Mesendoderm (in vitro differentiated cells): ENCODE measurements at regions not wholly inside any gene's neighbourhood (a gene's known extent, or its start where the extent isn't known, plus 50 kb on each side); places are given as distances from the start of the nearest gene placed in this dataset.
"Not testable (repeated sequence)": the region's sequence is repeated elsewhere in the genome, so short reads cannot be mapped to it uniquely, and the experiment has no call there.

Source experiments
- DNase-seq: peaks from one replicate; pipeline ENCODE4 v3.0.0; 2013
- H2AK5ac ChIP-seq: 2 replicates; pipeline ENCODE4 v1.6.1; 2013; ENCODE audit warnings: low read length, inconsistent platforms
- H2BK120ac ChIP-seq: 2 replicates; pipeline ENCODE4 v1.6.1; 2013; ENCODE audit warnings: low read depth, mild to moderate bottlenecking, low read length, moderate library complexity, mixed read lengths
- H2BK15ac ChIP-seq: replicated peaks from 2 replicates; pipeline ENCODE4 v1.6.1; 2013; ENCODE audit warnings: low read depth, mild to moderate bottlenecking, moderate library complexity
- H2BK5ac ChIP-seq: 2 replicates; pipeline ENCODE4 v1.6.1; 2013; ENCODE audit warnings: low read length, inconsistent platforms
- H3K18ac ChIP-seq: 2 replicates; pipeline ENCODE4 v1.6.1; 2013; ENCODE audit warnings: mild to moderate bottlenecking, low read length, mixed read lengths
- H3K23ac ChIP-seq: one replicate; pipeline ENCODE4 v1.6.1; 2013; ENCODE audit warnings: low read length
- H3K27ac ChIP-seq: 2 replicates; pipeline ENCODE4 v1.5.1; 2013; ENCODE audit warnings: low read depth, mild to moderate bottlenecking, inconsistent platforms, low read length, moderate library complexity
- H3K27me3 ChIP-seq: 2 replicates; pipeline ENCODE4 v1.6.1; 2013; ENCODE audit warnings: low read length, control low read depth, mild to moderate bottlenecking, inconsistent platforms; ENCODE audit not compliant: insufficient read depth, poor library complexity
- H3K36me3 ChIP-seq: 2 replicates; pipeline ENCODE4 v1.6.1; 2013; ENCODE audit warnings: low read length, inconsistent platforms; ENCODE audit not compliant: control insufficient read depth, insufficient read depth
- H3K4ac ChIP-seq: one replicate; pipeline ENCODE4 v1.6.1; 2013; ENCODE audit warnings: low read depth, mild to moderate bottlenecking, low read length, moderate library complexity
- H3K4me1 ChIP-seq: 2 replicates; pipeline ENCODE4 v1.6.1; 2013; ENCODE audit warnings: low read depth, low read length, inconsistent platforms; ENCODE audit not compliant: control insufficient read depth
- H3K4me2 ChIP-seq: 2 replicates; pipeline ENCODE4 v1.6.1; 2013; ENCODE audit warnings: low read length
- H3K4me3 ChIP-seq: 2 replicates; pipeline ENCODE4 v1.5.1; 2013; ENCODE audit warnings: mild to moderate bottlenecking, low read length
- H3K56ac ChIP-seq: one replicate; pipeline ENCODE4 v1.6.1; 2013; ENCODE audit warnings: low read length
- H3K79me1 ChIP-seq: 2 replicates; pipeline ENCODE4 v1.6.1; 2013; ENCODE audit warnings: low read length, inconsistent platforms
- H3K79me2 ChIP-seq: 2 replicates; pipeline ENCODE4 v1.6.1; 2013; ENCODE audit warnings: mild to moderate bottlenecking, low read length; ENCODE audit not compliant: control insufficient read depth, insufficient read depth
- H3K9ac ChIP-seq: 2 replicates; pipeline ENCODE4 v1.6.1; 2013; ENCODE audit warnings: low read length, inconsistent platforms
- H4K5ac ChIP-seq: one replicate; pipeline ENCODE4 v1.6.1; 2013; ENCODE audit warnings: low read length
- H4K8ac ChIP-seq: one replicate; pipeline ENCODE4 v1.6.1; 2013; ENCODE audit warnings: low read depth, mild to moderate bottlenecking, control low read depth, low read length, moderate library complexity
- WGBS: extraction: QIAGEN DNeasy Blood & Tissue Kit; methylation state at CpG from one replicate; pipeline ENCODE4 v1.1.7; 2013; ENCODE audit warnings: low lambda C conversion rate, missing lambda C conversion rate; ENCODE audit not compliant: insufficient coverage; ENCODE audit errors: extremely low coverage; 5-methylcytosine and 5-hydroxymethylcytosine counted together

DNA sequence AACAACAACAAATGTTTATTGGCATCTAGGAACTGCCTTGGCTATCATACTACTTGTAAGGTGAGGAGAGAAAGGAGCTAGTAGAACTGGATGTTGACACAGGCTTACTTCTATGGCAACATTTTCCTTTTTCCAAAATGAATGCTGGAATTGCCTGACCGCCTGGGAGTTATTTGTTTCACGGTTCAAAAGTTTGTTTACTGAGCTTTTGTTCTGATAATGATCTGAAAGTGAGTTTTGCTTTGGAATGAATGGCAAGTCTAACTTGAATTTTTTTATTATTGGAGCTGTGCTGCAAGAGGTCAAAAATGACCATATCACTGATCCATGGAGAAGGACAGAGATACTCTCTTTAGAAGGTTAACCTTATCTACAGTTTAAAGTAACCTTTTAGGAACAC, 183.5 kb upstream of the CAND1 start:
- Histone ChIP-seq H3K18ac (no peak overlapping the region), H3K27ac (no peak overlapping the region), H3K79me2 (no peaks in the 10 kb centered on the region), H3K4me1 (no peaks in the 10 kb centered on the region), H4K5ac (no peak overlapping the region), H2BK120ac (no peak overlapping the region), H3K4me3 (no peak overlapping the region), H4K8ac (no peak overlapping the region), H3K56ac (no peak overlapping the region), H2AK5ac (no peak overlapping the region), H3K27me3 (no peaks in the 10 kb centered on the region), H3K23ac (no peak overlapping the region), H3K9ac (no peak overlapping the region), H2BK15ac (no peak overlapping the region), H3K79me1 (no peaks in the 10 kb centered on the region), H3K4me2 (no peak overlapping the region), H2BK5ac (no peak overlapping the region), H3K36me3 (no peaks in the 10 kb centered on the region), H3K4ac (no peak overlapping the region)
- no peak for DNase-seq
- WGBS, result no CpG with 5 or more reads among the region's 2 CpGs

DNA sequence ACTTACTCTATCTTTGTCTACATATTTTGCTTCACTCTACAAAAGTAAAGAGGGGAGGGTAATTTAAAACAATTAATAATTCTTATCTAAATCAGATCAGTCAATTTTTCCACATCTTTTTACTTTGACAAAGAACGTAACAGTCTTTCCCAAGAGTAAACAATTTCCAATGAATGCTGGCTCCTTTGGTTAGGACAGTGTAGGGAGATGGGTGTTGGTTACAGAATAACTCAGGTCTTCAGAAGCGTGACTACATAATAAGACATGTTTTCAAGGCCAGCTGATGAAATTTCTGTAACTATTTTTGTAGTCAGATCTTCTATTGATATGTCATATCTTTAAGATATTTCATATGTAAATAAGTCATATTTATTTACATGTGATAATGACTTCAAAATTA, 183.0 kb upstream of the CAND1 start:
- Histone ChIP-seq H3K4me1 (no peaks in the 10 kb centered on the region), H3K4me3 (no peak overlapping the region), H2BK15ac (no peak overlapping the region), H3K4me2 (no peak overlapping the region), H3K4ac (no peak overlapping the region), H3K27ac (no peak overlapping the region), H3K36me3 (no peaks in the 10 kb centered on the region), H4K5ac (no peak overlapping the region), H2AK5ac (no peak overlapping the region), H3K18ac (no peak overlapping the region), H4K8ac (no peak overlapping the region), H3K79me2 (no peaks in the 10 kb centered on the region), H3K79me1 (no peaks in the 10 kb centered on the region), H3K9ac (no peak overlapping the region), H3K23ac (no peak overlapping the region), H3K56ac (no peak overlapping the region), H2BK120ac (no peak overlapping the region), H3K27me3 (no peaks in the 10 kb centered on the region), H2BK5ac (no peak overlapping the region)
- DNase-seq, result no peak
- no CpG with 5 or more reads among the region's 2 CpGs for WGBS

DNA sequence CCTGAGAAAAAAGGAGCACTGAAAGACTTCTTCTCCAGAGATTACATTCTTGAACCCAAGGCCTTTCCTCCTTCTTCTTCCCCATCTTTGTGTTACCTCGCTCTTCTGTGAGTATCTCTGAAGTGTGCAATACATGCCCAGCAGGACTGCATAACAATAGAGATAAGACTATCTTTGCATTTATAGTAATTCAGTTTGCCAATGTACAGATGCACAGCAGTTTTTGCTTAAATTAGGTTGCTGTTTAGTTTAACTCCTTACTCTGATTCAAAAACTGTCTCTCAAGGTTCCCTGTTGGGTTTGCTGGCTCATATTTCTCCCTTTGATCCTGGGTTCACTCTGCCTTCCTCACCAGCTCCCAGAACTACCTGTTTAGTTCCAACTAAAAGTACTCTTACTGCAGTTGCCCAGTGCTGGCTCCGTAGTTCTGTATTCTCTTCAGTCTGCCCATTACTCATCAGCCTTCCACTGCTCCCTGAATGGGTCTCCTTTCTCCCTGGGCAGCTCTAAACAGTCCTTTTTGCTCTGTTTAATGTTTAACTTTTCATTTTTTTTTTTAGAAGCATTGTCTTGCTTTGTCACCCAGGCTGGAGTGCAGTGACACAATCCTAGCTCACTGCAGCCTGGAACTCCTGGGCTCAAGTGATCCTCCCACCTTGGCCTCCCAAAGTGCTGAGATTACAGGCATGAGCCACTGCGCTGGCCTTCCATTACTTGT, 180.6 kb upstream of the CAND1 start:
- Histone ChIP-seq H3K9ac (no peak overlapping the region), H2BK5ac (no peak overlapping the region), H3K56ac (no peak overlapping the region), H3K79me2 (no peaks in the 10 kb centered on the region), H2BK120ac (no peak overlapping the region), H3K27me3 (no peaks in the 10 kb centered on the region), H4K8ac (no peak overlapping the region), H4K5ac (no peak overlapping the region), H3K4me3 (no peak overlapping the region), H3K4me1 (no peaks in the 10 kb centered on the region), H3K27ac (no peak overlapping the region), H2AK5ac (no peak overlapping the region), H3K18ac (no peak overlapping the region), H3K36me3 (no peaks in the 10 kb centered on the region), H3K23ac (no peak overlapping the region), H2BK15ac (no peak overlapping the region), H3K4me2 (no peak overlapping the region), H3K4ac (no peak overlapping the region), H3K79me1 (no peaks in the 10 kb centered on the region)
- WGBS, result no CpG with 5 or more reads among the region's 3 CpGs
- no peak for DNase-seq

DNA sequence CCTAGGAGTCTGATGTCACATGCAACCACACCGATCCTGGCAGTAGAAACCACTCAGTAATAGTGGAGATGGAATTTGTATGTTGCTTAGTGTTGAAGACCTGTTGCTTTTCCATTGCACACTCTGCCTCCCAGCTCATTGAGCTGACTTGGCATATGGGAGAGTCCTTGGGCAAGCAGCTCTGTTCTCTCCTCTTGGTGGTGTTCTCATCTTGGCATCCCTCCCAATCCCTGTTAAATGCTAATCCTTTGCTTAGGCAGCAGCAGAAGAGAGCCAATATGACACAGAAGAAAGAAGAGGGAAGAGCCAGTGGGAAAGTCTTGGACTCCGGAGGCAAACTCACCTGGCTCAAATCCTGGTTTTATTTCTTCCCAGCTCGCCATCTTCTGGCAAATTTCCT, 178.0 kb upstream of the CAND1 start:
- Histone ChIP-seq H4K8ac (no peak overlapping the region), H2AK5ac (no peak overlapping the region), H3K9ac (no peak overlapping the region), H2BK5ac (no peak overlapping the region), H2BK15ac (no peak overlapping the region), H4K5ac (no peak overlapping the region), H3K27me3 (no peaks in the 10 kb centered on the region), H3K56ac (no peak overlapping the region), H3K79me1 (no peaks in the 10 kb centered on the region), H3K18ac (no peak overlapping the region), H3K79me2 (no peaks in the 10 kb centered on the region), H3K4me3 (no peak overlapping the region), H3K23ac (no peak overlapping the region), H3K4me2 (no peak overlapping the region), H3K27ac (no peak overlapping the region), H3K4me1 (no peaks in the 10 kb centered on the region), H3K36me3 (no peaks in the 10 kb centered on the region), H2BK120ac (no peak overlapping the region), H3K4ac (no peak overlapping the region)
- no peak for DNase-seq
- WGBS, result no CpG with 5 or more reads among the region's 3 CpGs

DNA sequence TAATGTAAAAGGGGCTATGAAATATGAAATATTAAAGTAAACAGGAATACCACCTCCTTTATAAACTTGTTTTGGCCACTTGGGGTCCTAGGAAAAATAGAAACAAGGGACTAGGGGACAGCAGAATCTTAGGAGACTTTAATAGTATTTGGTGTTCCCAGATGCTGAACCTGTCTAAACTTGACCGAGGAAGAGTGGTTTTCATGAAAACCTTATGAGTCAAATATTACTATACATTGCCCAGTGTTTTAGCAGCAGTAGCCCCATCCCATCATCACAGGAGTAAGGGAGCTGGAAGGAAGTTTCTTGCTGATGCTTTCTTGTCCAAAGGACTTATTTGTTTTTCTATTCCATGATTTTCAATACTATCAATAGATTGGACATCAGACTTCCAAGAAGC, 177.5 kb upstream of the CAND1 start:
- Histone ChIP-seq H4K8ac (no peak overlapping the region), H2AK5ac (no peak overlapping the region), H3K23ac (no peak overlapping the region), H3K79me1 (no peaks in the 10 kb centered on the region), H3K4me3 (no peak overlapping the region), H3K4ac (no peak overlapping the region), H3K18ac (no peak overlapping the region), H4K5ac (no peak overlapping the region), H3K79me2 (no peaks in the 10 kb centered on the region), H3K56ac (no peak overlapping the region), H3K27ac (no peak overlapping the region), H2BK5ac (no peak overlapping the region), H2BK15ac (no peak overlapping the region), H3K4me2 (no peak overlapping the region), H3K9ac (no peak overlapping the region), H3K27me3 (no peaks in the 10 kb centered on the region), H3K4me1 (no peaks in the 10 kb centered on the region), H2BK120ac (no peak overlapping the region), H3K36me3 (no peaks in the 10 kb centered on the region)
- DNase-seq, result no peak
- WGBS, result no CpG with 5 or more reads among the region's 1 CpG

DNA sequence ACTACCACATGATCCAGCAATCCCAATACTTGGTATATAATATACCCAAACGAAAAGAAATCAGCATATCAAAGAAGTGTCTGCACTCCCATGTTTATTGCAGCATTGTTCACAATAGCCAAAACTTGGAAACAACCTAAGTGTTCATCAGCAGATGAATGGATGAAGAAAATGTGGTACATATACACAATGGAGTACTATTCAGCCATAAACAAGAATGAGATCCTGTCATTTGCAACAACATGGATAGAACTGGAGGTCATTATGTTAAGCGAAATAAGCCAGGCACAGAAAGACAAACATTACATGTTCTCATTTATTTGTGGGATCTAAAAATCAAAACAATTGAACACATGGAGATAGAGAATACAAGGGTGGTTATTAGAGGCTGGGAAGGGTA, 176.2 kb upstream of the CAND1 start:
- not testable (repeated sequence) for DNase-seq

More for the DNA sequence above, 176.2 kb upstream of the CAND1 start:
- H4K8ac ChIP-seq, H3K27me3 ChIP-seq, H2BK120ac ChIP-seq, H3K23ac ChIP-seq, H3K4me2 ChIP-seq, H3K27ac ChIP-seq, H2AK5ac ChIP-seq, H3K79me1 ChIP-seq, H3K79me2 ChIP-seq, H4K5ac ChIP-seq, H2BK5ac ChIP-seq, H3K4me3 ChIP-seq, H3K18ac ChIP-seq, H3K9ac ChIP-seq, H3K56ac ChIP-seq, H2BK15ac ChIP-seq, H3K36me3 ChIP-seq, H3K4ac ChIP-seq, H3K4me1 ChIP-seq: not testable (repeated sequence)
- no CpG with 5 or more reads among the region's 2 CpGs for WGBS
